Epithelial cell of esophagus (primary cell): ENCODE measurements at regions not wholly inside any gene's neighbourhood (a gene's known extent, or its start where the extent isn't known, plus 50 kb on each side); places are given as distances from the start of the nearest gene placed in this dataset.
A peak's percentile ranks its signal among the peaks of the same experiment; 100 is the strongest.

Source experiments
- DNase-seq: peaks from one replicate; pipeline ENCODE4 v3.0.0; 2010; ENCODE audit warnings: low read depth
- H3K4me3 ChIP-seq: 2 replicates; pipeline ENCODE4 v1.5.1; 2011; ENCODE audit warnings: mild to moderate bottlenecking, low read length, control low read depth
- CTCF ChIP-seq: IDR thresholded peaks from 2 replicates; pipeline ENCODE4 v1.5.1; 2011; ENCODE audit warnings: low read depth, mild to moderate bottlenecking, low read length, control low read depth, inconsistent platforms; ENCODE audit not compliant: insufficient read depth; ENCODE audit errors: missing control alignments

GRCh38 chr2:222146488-222146887 lies 152.3 kb downstream of the PAX3 start:
- no peak overlapping the region for H3K4me3 ChIP-seq
- no peak for DNase-seq
- no peak for TF ChIP-seq CTCF

GRCh38 chr2:222142027-222142426 lies 156.8 kb downstream of the PAX3 start:
- DNase-seq = peak; percentile 95
- no peak overlapping the region for H3K4me3 ChIP-seq
- no peak for TF ChIP-seq CTCF

- no peak overlapping the region for H3K4me3 ChIP-seq
- no peak for DNase-seq
- TF ChIP-seq CTCF = no peak
Measured at GRCh38 chr2:222136106-222136630, 162.6 kb downstream of the PAX3 start.

GRCh38 chr2:222134654-222135053 lies 164.1 kb downstream of the PAX3 start:
- no peak overlapping the region for H3K4me3 ChIP-seq
- DNase-seq = no peak
- TF ChIP-seq CTCF = no peak

- no peak overlapping the region for H3K4me3 ChIP-seq
- no peak for DNase-seq
- no peak for TF ChIP-seq CTCF
Measured at GRCh38 chr2:222133897-222134296, 164.9 kb downstream of the PAX3 start.

- no peak for TF ChIP-seq CTCF
- DNase-seq = no peak
- H3K4me3 ChIP-seq = no peak overlapping the region
Measured at GRCh38 chr2:222130855-222131254, 167.9 kb downstream of the PAX3 start.

- DNase-seq = no peak
- TF ChIP-seq CTCF = no peak
- H3K4me3 ChIP-seq = no peak overlapping the region
Measured at GRCh38 chr2:222127660-222128059, 171.1 kb downstream of the PAX3 start.
